ENCODE measurements at regions not wholly inside any gene's neighbourhood (a gene's known extent, or its start where the extent isn't known, plus 50 kb on each side); places are given as distances from the start of the nearest gene placed in this dataset.

GRCh38 chr20:50273601-50274491 is 83.2 kb downstream of the CEBPB start:
- no peak for DNase-seq (ENCODE audit: low spot score)
- no peak for FAIRE-seq

- FAIRE-seq (no peak), DNase-seq (ENCODE audit: low spot score) (no peak)
Observed at GRCh38 chr20:50274570-50275430, 84.2 kb downstream of the CEBPB start.

GRCh38 chr20:50276119-50277063 is 85.8 kb downstream of the CEBPB start:
- DNase-seq (ENCODE audit: low spot score) (no peak), FAIRE-seq (no peak)

- no peak for DNase-seq (ENCODE audit: low spot score)
- no peak for FAIRE-seq
Observed at GRCh38 chr20:50277064-50277415, 86.4 kb downstream of the CEBPB start.

- FAIRE-seq (no peak), DNase-seq (ENCODE audit: low spot score) (no peak)
Observed at GRCh38 chr20:50277460-50278376, 87.1 kb downstream of the CEBPB start.

- DNase-seq (ENCODE audit: low spot score) (no peak), FAIRE-seq (no peak)
Observed at GRCh38 chr20:50278377-50278683, 87.7 kb downstream of the CEBPB start.

- no peak for FAIRE-seq
- DNase-seq (ENCODE audit: low spot score): no peak
Observed at GRCh38 chr20:50278684-50279531, 88.3 kb downstream of the CEBPB start.

- no peak for FAIRE-seq
- DNase-seq (ENCODE audit: low spot score): no peak
Observed at GRCh38 chr20:50279988-50280850, 89.6 kb downstream of the CEBPB start.

- DNase-seq (ENCODE audit: low spot score): no peak
- FAIRE-seq: no peak
Observed at GRCh38 chr20:50280851-50281655, 90.4 kb downstream of the CEBPB start.

GRCh38 chr20:50281831-50282591 is 91.4 kb downstream of the CEBPB start:
- DNase-seq (ENCODE audit: low spot score): no peak

GRCh38 chr20:50282592-50283241 is 92.1 kb downstream of the CEBPB start:
- FAIRE-seq: no peak
- DNase-seq (ENCODE audit: low spot score): no peak

More at GRCh38 chr20:50281831-50282591, 91.4 kb downstream of the CEBPB start:
- FAIRE-seq: no peak

- no peak for DNase-seq (ENCODE audit: low spot score)
- FAIRE-seq: no peak
Observed at GRCh38 chr20:50283370-50283769, 92.7 kb downstream of the CEBPB start.

GRCh38 chr20:50283922-50284810 is 93.5 kb downstream of the CEBPB start:
- no peak for FAIRE-seq

GRCh38 chr20:50284811-50285375 is 94.3 kb downstream of the CEBPB start:
- DNase-seq (ENCODE audit: low spot score): peak; percentile 48

More at GRCh38 chr20:50283922-50284810, 93.5 kb downstream of the CEBPB start:
- DNase-seq (ENCODE audit: low spot score): peak; percentile 78

More at GRCh38 chr20:50284811-50285375, 94.3 kb downstream of the CEBPB start:
- no peak for FAIRE-seq

Data from urothelium cell line (cell line).